Activated CD4-positive, alpha-beta T cell treated with anti-CD3 and anti-CD28 coated beads, Interleukin-2, Interleukin-4, amounts not matched to agents 100 ng/mL and 50 ng/mL, durations not matched to agents 16 hours and 8 hours (primary cell): ENCODE measurements at regions not wholly inside any gene's neighbourhood (a gene's known extent, or its start where the extent isn't known, plus 50 kb on each side); places are given as distances from the start of the nearest gene placed in this dataset.

Experiments
- DNase-seq: peaks from one replicate; pipeline ENCODE4 v3.0.0-alpha.2; 2020; ENCODE audit warnings: low spot score

DNA sequence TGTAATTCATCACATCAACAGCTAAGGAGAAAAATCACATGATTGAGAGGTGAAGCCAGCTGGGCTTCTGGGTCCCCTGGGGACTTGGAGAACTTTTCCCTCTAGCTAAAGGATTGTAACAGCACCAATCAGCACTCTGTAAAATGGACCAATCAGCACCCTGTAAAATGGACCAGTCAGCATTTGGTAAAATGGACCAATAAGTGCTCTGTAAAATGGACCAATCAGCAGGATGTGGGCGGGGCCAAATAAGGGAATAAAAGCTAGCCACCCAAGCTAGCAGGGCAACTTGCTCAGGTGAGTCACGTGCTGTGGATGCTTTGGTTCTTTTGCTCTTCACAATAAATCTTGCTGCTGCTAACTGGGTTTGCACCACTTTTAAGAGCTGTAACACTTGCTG lies 1248.3 kb downstream of the PCDH18 start:
- no peak for DNase-seq

DNA sequence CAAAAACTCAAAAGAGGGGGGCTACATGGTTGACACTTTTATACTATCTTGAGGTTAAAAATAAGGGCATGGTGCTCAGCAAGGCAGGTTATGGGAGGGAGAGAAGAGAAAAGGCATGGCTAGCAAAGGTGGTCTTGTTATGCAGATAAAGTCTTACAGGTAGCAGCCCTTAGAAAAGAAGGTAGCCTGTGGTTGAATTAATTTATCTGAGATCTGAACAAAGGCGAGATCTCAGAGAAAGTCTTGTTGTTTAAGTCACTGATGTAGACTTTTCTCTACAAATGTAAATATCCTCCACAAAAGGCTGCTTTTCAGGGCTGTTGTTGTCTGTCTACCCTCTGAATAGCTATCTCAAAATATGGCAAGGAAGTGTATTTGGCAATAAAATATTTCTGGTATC lies 1250.4 kb downstream of the PCDH18 start:
- DNase-seq: no peak

DNA sequence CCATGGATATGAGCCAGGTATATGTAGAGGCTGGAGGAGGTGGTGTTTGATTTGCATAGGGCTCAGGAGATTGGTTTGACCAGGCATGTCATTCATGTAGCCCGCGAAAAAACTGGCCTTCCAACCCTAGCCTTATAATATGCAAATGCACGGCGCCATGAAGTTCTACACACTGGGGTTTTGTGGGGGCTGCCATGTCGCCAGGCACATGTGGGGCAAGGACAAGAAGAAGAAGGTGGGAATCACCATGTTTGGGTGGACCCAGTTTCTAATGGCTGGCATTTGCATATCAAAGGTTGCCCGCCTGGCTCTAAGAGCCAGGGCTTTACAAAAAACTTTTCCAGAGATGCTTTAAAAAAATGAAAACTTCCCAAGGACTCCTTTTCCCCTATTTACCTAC lies 1251.0 kb downstream of the PCDH18 start:
- no peak for DNase-seq

DNA sequence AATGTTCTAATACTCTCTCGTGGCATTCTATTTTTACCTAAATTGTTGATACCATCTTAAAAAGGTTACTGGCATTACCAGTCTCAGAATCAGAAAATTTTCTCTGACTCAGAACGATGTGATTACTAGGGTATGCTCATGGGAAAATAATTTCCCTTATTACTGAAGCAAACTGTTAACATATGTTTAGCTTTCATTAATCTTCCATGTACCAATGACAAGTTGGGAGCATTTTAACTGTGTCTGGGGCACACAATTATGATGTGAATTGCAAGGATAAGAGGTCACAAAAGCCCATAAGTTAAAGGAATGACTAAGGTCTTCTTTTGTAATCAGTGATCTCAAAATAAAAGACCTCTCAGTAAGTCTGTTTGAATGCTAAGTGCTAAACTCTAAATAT lies 1254.6 kb downstream of the PCDH18 start:
- DNase-seq: no peak

DNA sequence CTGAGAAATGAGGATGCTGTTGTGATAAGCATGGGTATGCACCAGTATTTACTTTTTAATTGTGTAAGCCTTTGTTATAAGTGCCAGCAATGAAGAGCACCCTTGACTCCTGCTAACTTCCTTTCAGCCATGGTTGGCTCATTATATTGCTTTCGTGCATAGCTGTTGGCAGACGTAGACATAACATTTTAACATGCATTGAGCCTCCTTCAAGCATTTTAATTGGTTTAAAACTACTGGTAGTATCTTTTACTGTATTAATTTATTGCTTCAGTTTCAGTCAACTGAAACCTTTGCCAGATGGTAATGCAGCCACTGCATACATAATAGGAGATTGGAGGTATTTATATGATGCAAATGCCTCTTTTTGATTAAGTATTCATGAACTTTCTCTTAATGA lies 1285.4 kb downstream of the PCDH18 start:
- DNase-seq: no peak

DNA sequence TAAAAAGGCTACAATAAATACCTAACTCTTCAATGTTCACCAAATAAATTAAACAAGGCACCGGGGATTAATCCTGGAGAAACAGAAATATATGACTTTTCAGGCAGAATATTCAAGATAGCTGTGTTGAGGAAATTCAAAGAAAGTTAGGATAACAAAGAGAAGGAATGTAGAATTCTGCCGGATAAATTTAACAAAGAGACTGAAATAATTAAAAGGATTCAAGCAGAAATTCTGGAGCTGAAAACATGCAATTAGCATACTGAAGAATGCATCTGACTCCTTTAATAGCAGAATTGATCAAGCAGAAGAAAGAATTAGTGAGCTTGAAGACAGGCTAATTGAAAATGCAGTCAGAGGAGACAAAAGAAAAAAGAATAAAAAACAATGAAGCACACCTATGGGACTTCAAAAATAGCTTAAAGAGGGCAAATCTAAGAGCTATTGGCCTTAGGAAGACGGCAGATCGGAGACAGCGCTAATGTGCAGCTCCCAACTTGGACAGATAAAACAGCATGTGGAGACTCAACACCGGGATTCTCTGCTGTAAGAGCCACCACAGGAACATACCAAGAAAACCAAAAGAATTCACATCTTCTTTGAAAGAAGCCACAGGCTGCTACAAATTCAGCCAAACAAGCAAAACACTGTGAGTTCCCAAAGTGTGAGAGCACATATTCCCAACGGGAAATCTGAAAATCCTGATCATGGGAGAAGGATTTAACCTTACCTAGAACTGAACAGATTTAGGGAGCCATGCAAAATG lies 1290.9 kb downstream of the PCDH18 start:
- DNase-seq: no peak

DNA sequence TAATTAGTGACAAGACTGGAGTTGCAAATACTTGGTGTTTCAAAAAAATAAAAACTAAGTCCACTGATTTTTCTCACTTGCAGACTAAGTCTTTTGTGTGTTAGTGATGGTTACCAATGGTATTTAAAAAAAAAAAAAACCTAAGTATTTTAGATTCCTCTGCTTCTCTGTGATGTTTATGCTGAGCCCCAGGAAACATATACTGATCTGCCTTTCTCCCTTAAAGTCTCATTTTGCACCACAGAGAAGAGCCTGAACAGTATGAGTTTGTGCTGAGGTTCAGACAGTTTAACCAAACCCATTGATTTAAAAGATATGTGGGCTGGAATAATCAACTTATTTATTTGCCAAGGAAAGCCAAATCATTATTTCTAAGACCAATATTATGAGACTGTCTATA lies 1305.0 kb downstream of the PCDH18 start:
- no peak for DNase-seq

DNA sequence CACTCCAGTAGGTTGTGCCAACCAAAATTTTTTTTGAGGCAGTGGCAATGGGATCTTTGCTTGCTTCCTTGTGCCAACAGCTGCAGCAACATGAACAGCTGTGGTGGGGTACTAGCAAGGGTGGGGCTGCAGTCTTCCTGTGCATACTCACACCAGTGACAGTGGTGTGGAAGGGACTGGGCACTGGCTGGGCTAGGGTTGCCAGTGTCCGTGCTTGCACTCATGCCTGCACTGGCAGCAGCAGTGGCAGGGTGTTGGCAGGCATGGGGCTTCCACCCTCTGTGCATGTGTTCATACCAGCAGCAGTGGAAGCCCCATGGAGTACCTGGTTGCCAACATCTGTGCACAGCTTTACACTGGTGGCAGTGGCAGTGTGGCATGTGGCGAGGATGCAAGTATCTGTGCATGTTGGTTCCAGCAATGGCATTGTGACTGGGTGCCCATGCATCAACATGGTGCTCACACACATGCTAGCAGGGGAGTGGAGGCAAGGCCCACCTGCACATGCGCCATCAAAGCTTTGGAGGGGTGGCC lies 1312.6 kb downstream of the PCDH18 start:
- DNase-seq: no peak

DNA sequence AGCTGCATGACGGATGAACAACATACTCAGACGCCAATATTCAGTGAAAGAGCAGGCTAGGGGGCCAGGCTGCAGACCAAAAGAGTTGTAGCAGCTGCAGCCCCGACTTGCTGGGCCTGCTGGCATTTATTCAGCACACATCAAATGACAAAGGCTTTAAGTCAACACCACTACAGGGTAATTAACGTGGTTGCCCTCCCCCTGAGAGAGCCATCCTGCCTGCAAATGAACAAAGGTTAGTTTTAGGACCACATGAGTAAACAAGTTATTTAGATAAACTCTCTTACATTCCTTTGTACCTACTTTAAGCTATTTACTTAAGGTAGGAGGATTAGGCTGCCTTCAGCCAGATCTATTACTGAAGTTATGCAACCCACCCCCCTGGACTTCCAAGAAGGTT lies 1329.1 kb downstream of the PCDH18 start:
- no peak for DNase-seq

DNA sequence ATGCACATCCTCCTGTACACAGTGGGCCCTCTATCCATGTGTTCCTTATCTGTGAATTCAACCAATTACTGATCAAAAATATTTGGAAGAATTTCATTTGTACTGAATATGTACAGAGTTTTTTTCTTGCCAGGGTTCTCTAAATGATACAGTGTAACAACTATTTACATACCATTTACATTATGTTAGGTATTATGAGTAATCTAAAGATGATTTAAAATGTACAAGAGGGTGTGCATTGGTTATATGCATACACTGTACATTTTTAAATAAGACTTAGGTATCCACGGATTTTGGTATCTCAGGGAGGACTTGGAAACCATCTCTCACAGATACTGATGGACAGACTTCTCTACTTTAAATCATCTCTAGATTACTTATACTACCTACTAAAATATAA lies 1333.9 kb downstream of the PCDH18 start:
- no peak for DNase-seq

DNA sequence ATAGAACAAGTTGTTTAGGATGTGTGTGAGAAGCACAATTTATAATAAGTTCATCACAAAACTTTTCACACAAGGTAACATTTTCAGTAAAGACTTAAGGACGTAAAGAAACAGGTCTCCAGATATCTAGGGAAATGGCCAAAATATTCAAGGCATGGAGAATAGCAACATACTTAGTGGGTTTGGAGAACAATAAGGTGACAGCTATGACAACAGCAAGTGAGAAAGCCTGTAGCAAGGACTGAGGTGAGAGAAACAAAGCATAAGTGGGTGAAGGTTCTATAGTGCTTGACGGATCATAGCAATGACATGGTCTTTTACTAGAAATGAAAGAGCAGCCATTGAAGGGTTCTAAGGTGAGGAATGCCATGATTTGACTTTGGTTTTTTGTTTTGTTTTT lies 1337.3 kb downstream of the PCDH18 start:
- DNase-seq: no peak

DNA sequence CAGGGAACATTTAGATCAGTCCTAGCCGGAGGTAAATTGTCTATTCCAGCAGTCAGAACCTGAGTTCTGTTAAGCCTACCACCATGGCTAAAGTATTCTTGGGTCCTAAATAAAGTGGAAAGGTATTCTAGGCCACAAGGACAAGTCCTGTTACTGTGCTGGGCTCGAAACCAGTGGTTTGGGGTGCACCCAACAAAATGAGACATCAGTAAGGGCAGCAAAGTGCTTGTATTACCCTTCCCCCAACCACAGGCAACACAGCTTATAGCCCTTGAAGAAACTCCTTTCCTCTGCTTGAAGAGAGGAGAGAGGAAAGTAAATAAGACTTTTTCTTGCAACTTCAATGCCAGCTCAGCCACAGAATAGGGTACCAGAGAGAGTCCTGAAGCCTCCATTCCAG lies 1345.6 kb downstream of the PCDH18 start:
- no peak for DNase-seq

DNA sequence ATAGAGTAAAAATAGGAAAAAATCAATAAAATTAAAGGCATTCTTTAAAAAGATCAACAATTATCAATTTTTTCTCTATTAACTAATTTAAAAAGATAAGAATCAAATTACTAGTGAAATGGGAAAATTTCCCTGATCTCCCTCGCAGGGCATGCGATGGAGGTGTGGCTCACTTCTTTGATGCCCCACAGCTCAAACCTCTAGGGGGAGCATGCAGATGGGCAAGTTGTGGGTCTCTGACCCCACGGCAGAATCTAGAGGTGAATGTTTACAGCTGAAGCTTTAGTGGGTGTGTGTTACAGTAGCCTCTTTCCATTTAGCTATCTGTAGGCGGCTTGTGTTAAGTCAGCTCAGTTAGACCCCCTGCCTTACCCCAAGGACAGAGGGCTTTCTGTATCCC lies 1348.8 kb downstream of the PCDH18 start:
- DNase-seq: no peak

DNA sequence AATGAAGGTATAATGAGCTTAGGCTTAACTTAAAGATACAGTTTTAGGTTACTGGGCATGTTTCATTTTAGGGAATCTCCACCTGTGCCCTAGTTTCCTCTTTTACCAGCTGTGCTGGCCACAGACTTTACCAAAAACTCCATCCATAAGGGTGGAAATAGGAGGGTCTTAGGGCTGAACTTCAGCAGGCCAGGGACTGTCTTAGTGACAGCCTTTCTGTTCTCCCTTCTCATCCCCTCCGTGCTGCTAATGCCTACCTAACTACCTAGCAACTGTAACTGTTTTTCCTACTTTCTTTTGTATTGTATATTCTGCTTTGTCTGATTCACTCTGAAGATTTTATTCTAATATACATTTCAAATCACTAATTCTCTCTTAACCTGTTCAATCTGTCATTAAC lies 1375.3 kb downstream of the PCDH18 start:
- no peak for DNase-seq

DNA sequence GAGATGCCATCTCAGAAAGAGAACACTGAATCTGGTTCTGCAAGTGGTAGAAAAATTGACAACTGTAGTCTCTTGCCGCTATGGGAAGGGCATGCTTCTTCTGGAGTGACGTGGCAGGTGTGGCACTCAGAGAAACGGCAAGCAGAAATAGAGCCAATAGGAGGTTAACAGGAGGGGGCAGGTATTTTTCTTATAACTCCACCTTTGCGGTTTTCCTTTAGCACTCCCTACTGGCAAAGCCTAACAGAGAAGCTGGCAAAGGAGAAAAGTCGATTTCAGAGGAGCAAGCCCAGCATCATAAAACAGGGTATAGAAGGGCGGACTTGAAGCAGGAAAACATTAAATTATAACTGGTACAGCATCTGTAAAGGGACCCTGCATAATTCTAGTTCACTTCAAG lies 1382.2 kb downstream of the PCDH18 start:
- DNase-seq: no peak

DNA sequence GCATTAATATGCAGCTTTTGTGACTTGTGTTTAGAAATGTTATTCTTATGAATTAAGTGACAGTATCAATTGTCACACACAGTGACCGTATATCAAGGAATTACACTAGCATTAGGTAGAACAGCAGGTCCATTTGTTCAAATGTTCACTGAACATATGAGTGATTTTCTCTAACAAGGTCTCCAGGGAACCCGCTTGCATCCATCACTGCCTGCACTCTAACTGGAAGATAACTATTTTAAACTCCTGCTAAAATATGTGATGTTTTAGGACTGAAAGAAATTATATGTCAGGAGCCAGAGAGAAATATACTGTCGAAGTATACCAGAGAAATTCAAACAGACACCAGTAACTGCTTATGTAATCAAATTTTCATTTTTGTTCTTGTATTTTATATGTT lies 1395.7 kb downstream of the PCDH18 start:
- DNase-seq: no peak

DNA sequence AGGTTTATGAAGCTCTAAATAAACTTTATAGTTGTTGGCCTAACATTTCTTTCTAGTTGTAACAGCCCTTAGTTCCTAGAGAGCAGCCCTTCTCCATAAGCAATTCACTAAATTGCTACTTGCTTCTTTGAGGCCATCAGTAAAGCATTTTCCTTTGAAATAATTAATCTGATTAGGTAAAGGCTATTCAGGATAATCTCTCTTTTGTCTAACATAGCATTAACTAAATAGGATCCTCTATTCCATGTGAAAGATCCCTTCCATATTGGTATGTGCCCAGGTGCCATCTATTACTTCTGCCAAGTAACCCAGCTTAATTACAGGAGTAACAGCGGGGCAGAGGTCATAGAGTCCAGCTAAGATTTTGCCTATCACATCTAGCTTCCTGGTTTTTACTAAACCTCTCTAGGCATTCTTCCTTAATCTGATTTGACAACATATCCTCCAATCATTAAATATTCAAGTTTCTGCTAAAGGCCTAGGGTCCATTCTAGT lies 1408.0 kb downstream of the PCDH18 start:
- DNase-seq: no peak

DNA sequence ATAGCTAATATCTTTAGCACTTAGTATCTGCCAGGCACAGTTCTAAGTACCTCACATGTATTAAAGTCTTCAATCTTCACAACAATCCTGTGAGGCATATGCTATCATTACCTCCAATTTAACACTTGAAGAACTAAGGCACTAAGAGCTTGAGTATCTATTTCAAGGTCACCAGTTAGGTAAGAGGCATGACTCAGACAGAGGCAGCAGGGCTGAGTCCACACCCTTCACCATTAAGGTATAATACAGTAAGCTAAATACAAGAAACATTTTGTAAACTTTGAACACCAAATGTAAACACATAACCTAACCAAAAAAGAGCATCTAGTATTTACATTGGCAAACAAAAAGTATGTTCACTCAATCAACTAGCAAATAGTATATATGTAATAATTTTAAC lies 1410.9 kb downstream of the PCDH18 start:
- no peak for DNase-seq

DNA sequence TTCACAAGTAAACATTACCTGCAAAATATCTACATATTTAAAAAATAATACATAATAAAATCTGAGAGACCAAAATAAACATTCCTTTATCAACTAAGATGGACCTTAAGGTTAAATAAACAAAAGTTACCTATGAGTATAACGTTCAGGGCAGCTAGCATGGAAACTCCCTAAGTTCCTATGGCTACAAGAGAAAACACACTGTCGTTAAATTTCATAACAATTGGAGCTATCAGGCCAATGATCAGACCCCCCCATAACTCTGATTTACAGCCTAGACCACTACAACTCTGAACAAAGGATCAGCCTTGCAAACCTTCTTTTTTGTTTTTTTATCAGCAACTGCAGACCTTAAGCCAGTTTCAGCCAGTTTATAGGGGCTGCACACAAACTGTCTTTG lies 1418.4 kb downstream of the PCDH18 start:
- DNase-seq: no peak

DNA sequence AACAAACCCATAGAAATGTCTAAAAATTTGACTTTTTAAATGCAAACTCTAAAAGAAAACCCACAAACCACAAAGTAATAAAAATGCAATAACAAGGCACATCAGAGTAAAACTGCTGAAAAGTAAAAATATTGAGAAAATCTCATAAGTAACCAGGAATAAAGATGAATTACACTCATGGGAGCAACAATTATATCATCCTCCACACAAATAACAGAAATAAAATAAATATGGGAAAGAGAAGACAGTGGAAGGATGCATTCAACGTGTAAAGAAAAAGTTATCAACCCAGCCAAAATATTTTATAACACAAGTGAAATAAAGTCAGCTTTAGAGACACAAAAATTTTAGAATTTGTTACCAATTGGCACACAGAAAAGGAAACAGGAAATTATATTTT lies 1420.2 kb downstream of the PCDH18 start:
- DNase-seq: no peak

DNA sequence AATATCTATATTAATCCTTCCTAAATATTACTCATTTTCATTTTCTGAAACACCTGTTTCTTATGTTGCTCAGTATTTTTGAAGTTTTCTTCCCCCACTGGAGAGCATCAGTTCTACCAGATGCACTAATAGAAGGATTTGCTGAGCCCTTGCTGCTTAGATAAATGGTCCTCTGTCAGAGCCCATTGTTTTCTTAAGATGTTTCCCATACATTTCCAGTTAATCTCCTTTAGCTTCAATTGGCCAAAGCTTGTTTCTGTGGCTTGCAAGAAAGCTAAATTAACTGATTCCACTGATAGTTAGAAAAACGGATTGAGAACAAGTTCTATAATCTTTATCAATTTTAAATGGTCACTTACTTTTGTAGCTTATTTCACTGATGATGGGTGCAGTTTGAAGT lies 1425.5 kb downstream of the PCDH18 start:
- no peak for DNase-seq

DNA sequence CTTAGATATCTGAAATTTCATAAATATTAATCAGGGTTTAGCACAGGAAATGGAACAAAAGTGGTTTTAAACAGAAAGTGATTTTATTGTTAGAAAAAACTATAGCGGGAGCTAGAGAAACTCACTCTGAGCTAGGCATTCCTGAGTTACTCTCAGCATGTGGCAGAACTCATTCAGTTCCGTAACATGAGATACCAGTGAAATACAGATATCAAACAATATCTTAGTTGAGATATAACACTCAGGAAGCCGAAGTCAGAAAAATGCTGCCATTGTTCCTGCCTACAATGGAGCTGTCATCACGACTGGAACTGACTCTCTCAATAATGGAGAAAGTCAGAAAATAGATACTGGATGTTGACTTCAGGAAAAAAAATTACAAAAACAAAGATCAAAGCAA lies 1428.7 kb downstream of the PCDH18 start:
- no peak for DNase-seq

DNA sequence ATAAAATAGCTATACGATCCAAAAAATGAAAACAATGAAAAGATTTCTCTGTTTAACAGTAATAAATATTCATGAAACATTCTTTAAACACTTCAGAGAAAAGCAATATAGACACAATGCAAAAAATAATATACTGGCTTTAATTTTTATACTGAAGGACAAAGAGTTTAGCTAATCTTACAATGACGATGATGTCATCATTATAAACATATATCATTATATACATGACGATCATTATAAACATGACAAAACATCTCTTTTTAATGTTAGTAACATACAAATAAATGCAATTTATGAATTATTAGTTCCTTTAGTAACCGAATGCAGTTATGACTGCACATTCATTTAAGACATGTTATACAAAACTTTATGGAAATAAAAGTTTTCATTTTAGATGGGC lies 1434.6 kb downstream of the PCDH18 start:
- no peak for DNase-seq

DNA sequence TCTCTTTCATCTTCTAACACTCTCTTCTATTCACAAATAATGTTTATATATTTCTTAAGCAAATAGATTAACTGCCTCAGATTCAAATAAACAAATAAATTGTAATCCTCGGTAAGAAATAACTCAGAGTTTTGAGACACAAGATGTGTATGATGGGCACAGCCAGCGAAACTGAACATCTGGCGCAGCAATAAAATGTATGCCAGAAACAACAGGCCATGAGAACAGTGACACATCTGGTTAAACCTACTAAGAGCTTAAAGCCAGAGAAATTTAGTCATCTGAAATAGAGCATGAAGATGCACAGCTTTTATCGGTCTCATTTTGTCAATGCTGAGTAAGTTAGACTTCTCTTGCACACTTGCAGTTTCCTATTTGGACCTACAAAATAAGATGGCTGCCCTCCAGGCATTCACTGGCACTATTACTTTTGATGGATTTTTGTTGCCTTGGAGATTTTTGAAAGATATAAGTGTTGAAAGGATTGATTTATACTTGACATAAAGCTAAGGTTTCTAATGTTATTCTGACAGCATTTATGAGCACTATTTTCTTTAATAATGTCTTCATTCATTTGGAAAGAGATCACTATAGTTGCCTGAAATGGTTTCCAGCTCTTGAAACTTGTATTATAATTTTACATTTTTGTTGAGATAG lies 1444.0 kb downstream of the PCDH18 start:
- DNase-seq: no peak
